Endothelial cell of umbilical vein (primary cell): ENCODE measurements at regions not wholly inside any gene's neighbourhood (a gene's known extent, or its start where the extent isn't known, plus 50 kb on each side); places are given as distances from the start of the nearest gene placed in this dataset.

Experiments used
- BruUV-seq: library from RNA; stranded (reverse); fragments of 400-500 nt; replicated peaks from 2 replicates; lab custom pipeline; 2021; lab: Mats Ljungman, UMichigan
- CTCF ChIA-PET: fragments of 300-600, 350-600 bp; sonication (Branson Sonifier 250); formaldehyde crosslinking; loops from one replicate; lab custom pipeline; 2021; ENCODE audit warnings: antibody characterized with exemption, inconsistent platforms; lab: Charles Lee
- POLR2A ChIA-PET: fragments of 300-600, 350-600 bp; sonication (Branson Sonifier 250); formaldehyde crosslinking; loops from one replicate; lab custom pipeline; 2021; ENCODE audit warnings: antibody characterized with exemption, inconsistent platforms; lab: Charles Lee
- DNase-seq: peaks from one replicate; pipeline ENCODE4 v3.0.0-alpha.2; 2011; ENCODE audit warnings: low read depth, low spot score
- FAIRE-seq: peaks from 2 replicates; lab custom pipeline; 2011; peaks lifted over from hg19 to GRCh38; lab: Jason Lieb, UNC
- H2AFZ ChIP-seq: 2 replicates; pipeline ENCODE4 v1.6.0; 2012; ENCODE audit warnings: low read depth, low read length, control low read depth, inconsistent platforms
- H3K27ac ChIP-seq: 2 replicates; pipeline ENCODE4 v1.5.1; 2011; ENCODE audit warnings: low read depth, mild to moderate bottlenecking, control low read depth, low read length, moderate library complexity; ENCODE audit not compliant: insufficient read depth
- H3K27me3 ChIP-seq, 2 experiments: 2 replicates each; pipeline versions ENCODE4 v1.6.0 to v1.6.1; 2011; ENCODE audit warnings: low read length in 2 of 2, mixed read lengths in 1 of 2; ENCODE audit not compliant: control insufficient read depth in 2 of 2, insufficient read depth in 2 of 2
- H3K36me3 ChIP-seq, 2 experiments: 2 replicates in 1 of 2; 3 replicates in 1 of 2; pipeline ENCODE4 v1.5.1; 2011; ENCODE audit warnings: low read length in 2 of 2, mild to moderate bottlenecking in 1 of 2, moderate library complexity in 1 of 2; ENCODE audit not compliant: control insufficient read depth in 2 of 2, insufficient read depth in 2 of 2; ENCODE audit errors: extremely low read depth in 1 of 2
- H3K4me1 ChIP-seq: 3 replicates; pipeline ENCODE4 v1.5.1; 2011; ENCODE audit warnings: mild to moderate bottlenecking, low read length; ENCODE audit not compliant: control insufficient read depth, insufficient read depth; ENCODE audit errors: extremely low read depth
- H3K4me2 ChIP-seq: 2 replicates; pipeline ENCODE4 v1.6.1; 2011; ENCODE audit warnings: low read length, control low read depth, mixed read lengths; ENCODE audit not compliant: insufficient read depth
- H3K4me3 ChIP-seq, 3 experiments: fragments of 200-600 bp in 1 of 3; sonication (generic), shearing (Covaris generic) in 1 of 3; replicated peaks in 1 of 3; 2 replicates each; pipeline ENCODE4 v1.5.1; 2011 to 2016; ENCODE audit warnings: control low read depth in 3 of 3, low read length in 3 of 3, mild to moderate bottlenecking in 2 of 3, inconsistent platforms in 1 of 3, low read depth in 1 of 3, moderate library complexity in 1 of 3; ENCODE audit not compliant: insufficient read depth in 1 of 3
- H3K79me2 ChIP-seq: 2 replicates; pipeline ENCODE4 v1.6.0; 2012; ENCODE audit warnings: low read length, inconsistent platforms; ENCODE audit not compliant: control insufficient read depth, insufficient read depth
- H3K9ac ChIP-seq: replicated peaks from 2 replicates; pipeline ENCODE3; 2011; ENCODE audit warnings: low read length, control low read depth; ENCODE audit not compliant: insufficient read depth; ENCODE audit errors: extremely low read depth
- H3K9me1 ChIP-seq: replicated peaks from 3 replicates; pipeline ENCODE4 v1.6.0; 2011; ENCODE audit warnings: mild to moderate bottlenecking, low read length; ENCODE audit not compliant: control insufficient read depth, insufficient read depth; ENCODE audit errors: extremely low read depth
- H3K9me3 ChIP-seq: replicated peaks from 2 replicates; pipeline ENCODE4 v1.5.1; 2012; ENCODE audit warnings: low read length, inconsistent platforms; ENCODE audit not compliant: control insufficient read depth, insufficient read depth
- H4K20me1 ChIP-seq: replicated peaks from 2 replicates; pipeline ENCODE3; 2011; ENCODE audit warnings: mild to moderate bottlenecking, low read length; ENCODE audit not compliant: control insufficient read depth, insufficient read depth; ENCODE audit errors: extremely low read depth
- CTCF ChIP-seq, 2 donors: IDR thresholded peaks; 1 replicate in 1 of 2; 2 replicates in 1 of 2; pipeline ENCODE4 v1.5.1; 2011; ENCODE audit warnings: low read length in 2 of 2, mild to moderate bottlenecking in 2 of 2, moderate library complexity in 2 of 2, control low read depth in 1 of 2, inconsistent platforms in 1 of 2, low read depth in 1 of 2; ENCODE audit not compliant: insufficient read depth in 1 of 2; ENCODE audit errors: extremely low read depth in 1 of 2
- EZH2 ChIP-seq: IDR thresholded peaks from 2 replicates; pipeline ENCODE4 v1.6.1; 2012; ENCODE audit warnings: borderline replicate concordance, low read depth, mild to moderate bottlenecking, moderate library complexity, low read length, inconsistent platforms; ENCODE audit not compliant: severe bottlenecking
- FOS ChIP-seq: IDR thresholded peaks from 2 replicates; pipeline ENCODE4 v1.6.1; 2011; ENCODE audit warnings: mild to moderate bottlenecking, low read length, moderate library complexity, borderline replicate concordance; ENCODE audit not compliant: insufficient read depth
- GATA2 ChIP-seq: IDR thresholded peaks from 2 replicates; pipeline ENCODE4 v1.7.0; 2011; ENCODE audit warnings: low read depth, mild to moderate bottlenecking, moderate library complexity, mixed read lengths, low read length; ENCODE audit not compliant: insufficient read length, insufficient read depth
- JUN ChIP-seq: IDR thresholded peaks from 2 replicates; pipeline ENCODE4 v1.6.1; 2011; ENCODE audit warnings: borderline replicate concordance, low read depth; ENCODE audit not compliant: insufficient read length, insufficient read depth
- MAX ChIP-seq: IDR thresholded peaks from 2 replicates; pipeline ENCODE4 v1.6.1; 2011; ENCODE audit not compliant: insufficient read depth, insufficient read length
- MYC ChIP-seq: IDR thresholded peaks from one replicate; pipeline ENCODE4 v1.6.1; 2011; ENCODE audit warnings: mild to moderate bottlenecking, low read depth, low read length
- POLR2A ChIP-seq: IDR thresholded peaks from 2 replicates; pipeline ENCODE4 v1.6.1; 2012; ENCODE audit warnings: low read depth, mild to moderate bottlenecking, control low read depth, low read length
- POLR2AphosphoS5 ChIP-seq: IDR thresholded peaks from 2 replicates; pipeline ENCODE4 v1.6.1; 2012; ENCODE audit warnings: low read depth, mild to moderate bottlenecking, control low read depth, low read length, moderate library complexity; ENCODE audit not compliant: insufficient read depth
- dilution Hi-C: fragments of 300-500 bp; cut with MboI; formaldehyde crosslinking; loops from one replicate; pipeline ENCODE4 v1.15.0; 2019; ENCODE audit warnings: low sequenced_read_pairs; ENCODE audit not compliant: extremely low pct_ligation_motif_present
- intact Hi-C: fragments of 100-400 bp; cut with micrococcal nuclease; formaldehyde crosslinking; loops from one replicate; pipeline ENCODE4 v1.10.0; 2022

GRCh38 chr5:51977014-51977413 lies 593.8 kb downstream of the ISL1 start:
- Histone ChIP-seq H3K9ac (no peak overlapping the region), H3K9me1 (no peaks in the 10 kb centered on the region), H3K4me3 (no peak overlapping the region), H3K79me2 (no peaks in the 10 kb centered on the region), H3K36me3 (no peaks in the 10 kb centered on the region), H2AFZ (no peak overlapping the region), H3K4me2 (no peak overlapping the region), H4K20me1 (no peaks in the 10 kb centered on the region), H3K27ac (no peak overlapping the region), H3K27me3 (no peaks in the 10 kb centered on the region), H3K4me1 (no peaks in the 10 kb centered on the region), H3K9me3 (no peaks in the 10 kb centered on the region)
- DNase-seq (no peak), FAIRE-seq (no peak)
- TF ChIP-seq FOS (no peak), MAX (no peak), JUN (no peak), GATA2 (no peak), POLR2AphosphoS5 (no peak), EZH2 (no peak), MYC (no peak), POLR2A (no peak), CTCF (IDR thresholded peaks at IDR 0.05; ENCODE audit: extremely low read depth in 1 of 2, insufficient read depth in 1 of 2, low read depth in 1 of 2, low read length in 2 of 2) (no peak)
- ChIA-PET POLR2A (no interaction called here), CTCF (no interaction called here)
- intact Hi-C loops, result no loop called here
- no TSS peak for BruUV-seq
- dilution Hi-C loops, result no loop called here
